ENCODE measurements at regions not wholly inside any gene's neighbourhood (a gene's known extent, or its start where the extent isn't known, plus 50 kb on each side); places are given as distances from the start of the nearest gene placed in this dataset.

DNA sequence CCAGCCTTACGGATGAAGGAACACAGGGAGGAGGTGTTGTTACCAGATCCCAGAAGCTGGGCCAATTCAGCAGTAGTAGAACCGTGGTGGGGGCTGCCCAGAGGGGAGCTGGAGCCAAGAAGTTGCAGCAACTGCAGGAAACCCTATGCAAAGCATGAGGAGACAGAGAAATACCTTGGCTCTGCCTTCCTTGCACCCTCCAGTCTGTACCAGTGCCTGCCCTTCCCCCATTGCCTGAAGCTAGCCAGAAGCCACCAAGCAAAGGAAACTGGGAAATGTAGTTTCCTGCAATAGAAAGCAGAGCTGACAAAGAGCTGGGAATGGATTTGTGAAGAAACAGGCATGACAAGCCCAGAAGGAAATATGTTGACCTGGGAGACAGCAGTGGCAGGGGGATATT lies 108.7 kb upstream of the FUNDC1 start:
- DNase-seq, result no peak
- Mint-ChIP-seq H3K4me3 (no peak overlapping the region), H3K36me3 (ENCODE audit: insufficient read depth in 2 of 2) (no peaks in the 10 kb centered on the region), H3K9me3 (no peaks in the 10 kb centered on the region), H3K4me1 (ENCODE audit: low read depth) (no peaks in the 10 kb centered on the region), H3K27me3 (ENCODE audit: low read depth) (peaks cover 14% of the 10 kb centered on the region), H3K27ac (no peak overlapping the region)
- no peak for ATAC-seq (replicated peaks in 1 of 2)

DNA sequence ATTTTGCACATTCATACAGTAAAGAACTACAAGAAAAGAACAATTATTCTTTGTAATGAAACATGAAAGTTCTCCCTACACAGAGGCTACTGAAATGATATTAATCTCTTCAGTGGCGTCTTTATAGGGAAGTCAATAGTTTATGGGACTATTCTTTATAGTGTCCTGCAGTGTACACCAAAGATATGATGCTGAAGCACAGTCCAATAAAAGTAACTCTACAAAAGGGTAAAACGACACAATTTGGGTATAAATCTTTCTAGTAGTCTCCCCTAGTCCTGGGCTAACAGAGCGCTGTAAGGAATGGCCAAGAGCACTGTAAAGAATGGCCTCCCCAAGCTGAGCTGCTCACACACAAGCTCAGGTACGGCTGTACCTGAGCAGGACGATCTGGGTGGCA lies 101.1 kb upstream of the FUNDC1 start:
- no peaks in the 10 kb centered on the region for H3K36me3 Mint-ChIP-seq (ENCODE audit: insufficient read depth in 2 of 2)
- ATAC-seq (replicated peaks in 1 of 2) (no peak), DNase-seq (no peak)
- H3K27ac Mint-ChIP-seq, result no peak overlapping the region
- H3K9me3 Mint-ChIP-seq, result no peaks in the 10 kb centered on the region
- peaks cover 51% of the 10 kb centered on the region for H3K27me3 Mint-ChIP-seq (ENCODE audit: low read depth)
- H3K4me1 Mint-ChIP-seq (ENCODE audit: low read depth), result no peaks in the 10 kb centered on the region
- H3K4me3 Mint-ChIP-seq, result no peak overlapping the region

- Mint-ChIP-seq H3K4me1 (ENCODE audit: low read depth) (no peaks in the 10 kb centered on the region), H3K36me3 (ENCODE audit: insufficient read depth in 2 of 2) (no peaks in the 10 kb centered on the region), H3K9me3 (no peaks in the 10 kb centered on the region), H3K27me3 (ENCODE audit: low read depth) (peaks cover 33% of the 10 kb centered on the region), H3K27ac (no peak overlapping the region), H3K4me3 (no peak overlapping the region)
- ATAC-seq (replicated peaks in 1 of 2), result no peak
- no peak for DNase-seq
These were observed 94.6 kb upstream of the FUNDC1 start for GRCh38 chrX:44637282-44637681.

DNA sequence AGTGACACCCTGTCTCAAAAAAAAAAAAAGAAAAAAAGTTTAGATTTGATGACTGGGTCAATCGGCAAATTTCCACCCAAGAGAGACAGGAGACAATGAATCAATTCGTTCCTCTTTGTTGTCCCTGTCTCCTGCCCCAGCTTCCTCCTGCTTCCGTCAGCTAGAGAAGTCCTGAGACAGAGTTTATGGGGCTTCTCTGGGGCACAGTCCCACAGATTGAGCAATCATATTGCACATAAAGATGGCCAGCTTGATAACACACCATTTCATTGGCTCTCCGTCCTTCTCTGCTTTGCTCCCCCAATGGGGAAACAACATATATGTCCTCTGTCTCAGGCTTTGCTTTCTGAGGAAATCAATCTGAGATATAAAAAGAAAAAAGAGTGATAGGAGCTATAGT lies 78.4 kb upstream of the FUNDC1 start:
- no peak overlapping the region for H3K27ac Mint-ChIP-seq
- ATAC-seq (replicated peaks in 1 of 2) (no peak), DNase-seq (no peak)
- no peaks in the 10 kb centered on the region for H3K4me1 Mint-ChIP-seq (ENCODE audit: low read depth)
- H3K4me3 Mint-ChIP-seq, result no peak overlapping the region
- H3K27me3 Mint-ChIP-seq (ENCODE audit: low read depth), result peaks cover 9% of the 10 kb centered on the region
- H3K36me3 Mint-ChIP-seq (ENCODE audit: insufficient read depth in 2 of 2), result no peaks in the 10 kb centered on the region
- no peaks in the 10 kb centered on the region for H3K9me3 Mint-ChIP-seq

DNA sequence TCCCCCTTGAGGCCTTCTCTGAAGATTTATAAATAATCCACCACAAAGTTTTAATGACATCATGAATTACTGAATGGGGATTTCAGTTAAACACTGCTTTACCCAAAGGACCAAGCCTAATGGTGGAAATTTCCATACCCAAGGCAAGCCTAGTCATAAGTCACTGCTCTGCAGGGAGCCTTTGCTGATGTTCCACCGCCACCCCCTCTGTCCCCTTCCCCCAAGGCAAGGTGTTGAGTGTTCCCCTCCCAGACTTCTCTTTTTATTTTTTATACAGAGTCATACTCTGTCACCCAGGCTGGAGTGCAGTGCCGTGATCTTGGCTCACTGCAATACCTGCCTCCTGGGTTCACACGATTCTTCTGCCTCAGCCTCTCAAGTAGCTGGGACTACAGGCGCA lies 76.4 kb upstream of the FUNDC1 start:
- DNase-seq (no peak), ATAC-seq (replicated peaks in 1 of 2) (no peak)
- no peak overlapping the region for H3K27ac Mint-ChIP-seq
- H3K4me1 Mint-ChIP-seq (ENCODE audit: low read depth), result no peaks in the 10 kb centered on the region
- no peak overlapping the region for H3K4me3 Mint-ChIP-seq
- no peaks in the 10 kb centered on the region for H3K9me3 Mint-ChIP-seq
- H3K27me3 Mint-ChIP-seq (ENCODE audit: low read depth), result peaks cover 9% of the 10 kb centered on the region
- no peaks in the 10 kb centered on the region for H3K36me3 Mint-ChIP-seq (ENCODE audit: insufficient read depth in 2 of 2)

GRCh38 chrX:44596277-44596676 lies 53.6 kb upstream of the FUNDC1 start:
- DNase-seq (no peak), ATAC-seq (replicated peaks in 1 of 2) (no peak)
- H3K27ac Mint-ChIP-seq, result no peak overlapping the region
- H3K36me3 Mint-ChIP-seq (ENCODE audit: insufficient read depth in 2 of 2), result peaks cover 0 to 3% of the 10 kb centered on the region in 2 donors
- H3K4me1 Mint-ChIP-seq (ENCODE audit: low read depth), result no peaks in the 10 kb centered on the region
- H3K27me3 Mint-ChIP-seq (ENCODE audit: low read depth), result peaks cover 6% of the 10 kb centered on the region
- H3K9me3 Mint-ChIP-seq, result peaks cover 3% of the 10 kb centered on the region in 2 donors
- no peak overlapping the region for H3K4me3 Mint-ChIP-seq
